ENCODE measurements at regions not wholly inside any gene's neighbourhood (a gene's known extent, or its start where the extent isn't known, plus 50 kb on each side); places are given as distances from the start of the nearest gene placed in this dataset.

DNA sequence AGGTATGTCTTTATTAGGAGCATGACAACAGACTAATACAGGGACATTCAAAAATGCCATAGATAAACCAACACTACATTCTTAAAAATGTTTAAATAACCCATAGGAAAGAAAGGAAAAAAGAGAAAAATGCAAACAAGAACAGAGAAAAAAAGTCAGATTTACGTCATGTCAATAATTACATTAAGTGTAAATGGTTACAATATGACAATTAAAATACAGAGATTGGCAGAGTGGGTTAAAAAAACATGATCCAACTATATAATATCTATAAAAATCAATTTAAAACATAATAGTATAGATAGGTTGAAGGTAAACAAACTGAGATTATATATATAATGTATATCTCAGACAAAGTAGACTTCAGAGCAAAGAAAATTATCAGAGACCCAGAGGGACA lies 255.8 kb downstream of the ANAPC1 start:
- H2BK5ac ChIP-seq (ENCODE audit: insufficient read length, low read length) = no peak overlapping the region
- no peak overlapping the region for H2BK12ac ChIP-seq (ENCODE audit: insufficient read length, low read depth, low read length)
- H4K91ac ChIP-seq (ENCODE audit: insufficient read length, low read depth, low read length) = no peak overlapping the region
- Mint-ChIP-seq H3K4me3 (no peak overlapping the region), H3K27ac (no peak overlapping the region), H3K9me3 (peaks cover 32 to 35% of the 10 kb centered on the region in 2 experiments), H3K27me3 (ENCODE audit: low read depth) (peaks cover 5% of the 10 kb centered on the region), H3K36me3 (ENCODE audit: insufficient read depth in 1 of 3, low read depth in 3 of 3) (peaks cover 6 to 34% (median 20%) of the 10 kb centered on the region in 3 experiments; a peak in 6 of 7 replicates), H3K4me1 (peaks cover 0 to 9% of the 10 kb centered on the region in 2 experiments; a peak in 2 of 4 replicates)
- no peak overlapping the region for H3K18ac ChIP-seq (ENCODE audit: insufficient read length, low read depth, low read length)
- H3K23me2 ChIP-seq (ENCODE audit: insufficient read length, low read depth, low read length, poor library complexity, severe bottlenecking) = no peaks in the 10 kb centered on the region
- H4K8ac ChIP-seq (replicated peaks; ENCODE audit: insufficient read length, low read depth, low read length) = no peak overlapping the region
- H3K27ac ChIP-seq (ENCODE audit: insufficient read length, low read depth, low read length) = no peak overlapping the region
- no peak overlapping the region for H2BK120ac ChIP-seq (ENCODE audit: low read depth, low read length, poor library complexity, severe bottlenecking)
- H2BK15ac ChIP-seq (ENCODE audit: low read depth, low read length) = no peak overlapping the region
- TF ChIP-seq, protein P1, sequence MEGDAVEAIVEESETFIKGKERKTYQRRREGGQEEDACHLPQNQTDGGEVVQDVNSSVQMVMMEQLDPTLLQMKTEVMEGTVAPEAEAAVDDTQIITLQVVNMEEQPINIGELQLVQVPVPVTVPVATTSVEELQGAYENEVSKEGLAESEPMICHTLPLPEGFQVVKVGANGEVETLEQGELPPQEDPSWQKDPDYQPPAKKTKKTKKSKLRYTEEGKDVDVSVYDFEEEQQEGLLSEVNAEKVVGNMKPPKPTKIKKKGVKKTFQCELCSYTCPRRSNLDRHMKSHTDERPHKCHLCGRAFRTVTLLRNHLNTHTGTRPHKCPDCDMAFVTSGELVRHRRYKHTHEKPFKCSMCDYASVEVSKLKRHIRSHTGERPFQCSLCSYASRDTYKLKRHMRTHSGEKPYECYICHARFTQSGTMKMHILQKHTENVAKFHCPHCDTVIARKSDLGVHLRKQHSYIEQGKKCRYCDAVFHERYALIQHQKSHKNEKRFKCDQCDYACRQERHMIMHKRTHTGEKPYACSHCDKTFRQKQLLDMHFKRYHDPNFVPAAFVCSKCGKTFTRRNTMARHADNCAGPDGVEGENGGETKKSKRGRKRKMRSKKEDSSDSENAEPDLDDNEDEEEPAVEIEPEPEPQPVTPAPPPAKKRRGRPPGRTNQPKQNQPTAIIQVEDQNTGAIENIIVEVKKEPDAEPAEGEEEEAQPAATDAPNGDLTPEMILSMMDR (conservative IDR thresholded peaks at IDR 0.05) = no peak
- no peaks in the 10 kb centered on the region for H3K27me3 ChIP-seq (ENCODE audit: insufficient read depth, low read length)
- H3K23ac ChIP-seq (ENCODE audit: insufficient read length, low read depth, low read length) = no peak overlapping the region
- H3K4me2 ChIP-seq (ENCODE audit: insufficient read depth, insufficient read length, low read length) = no peak overlapping the region
- no peak overlapping the region for H3K14ac ChIP-seq (ENCODE audit: insufficient read depth, low read length)
- H3T11ph ChIP-seq (ENCODE audit: low read length) = no peak overlapping the region
- no peaks in the 10 kb centered on the region for H4K20me1 ChIP-seq (ENCODE audit: control insufficient read depth, insufficient read depth, insufficient read length)
- no peak overlapping the region for H3K9ac ChIP-seq (ENCODE audit: extremely low read depth, insufficient read length, low read length)
- H3K56ac ChIP-seq (ENCODE audit: insufficient read length, low read depth, low read length) = no peak overlapping the region
- H3K79me2 ChIP-seq (ENCODE audit: insufficient read depth, low read length) = no peaks in the 10 kb centered on the region
- no peak overlapping the region for H4K5ac ChIP-seq (ENCODE audit: insufficient read length, low read depth, low read length)
- H2AK5ac ChIP-seq (ENCODE audit: insufficient read length, low read length) = no peak overlapping the region
- no peaks in the 10 kb centered on the region for H3K79me1 ChIP-seq (ENCODE audit: insufficient read depth, low read depth, low read length, poor library complexity, severe bottlenecking)
- no peak overlapping the region for H2BK20ac ChIP-seq (ENCODE audit: low read depth, low read length, poor library complexity, severe bottlenecking)
- H3K4ac ChIP-seq (ENCODE audit: low read depth, low read length) = no peak overlapping the region
- no peaks in the 10 kb centered on the region for H3K9me3 ChIP-seq (ENCODE audit: control insufficient read depth, low read depth, low read length)
- DNase-seq = no peak
- H2AFZ ChIP-seq (ENCODE audit: low read length) = no peak overlapping the region
- no peaks in the 10 kb centered on the region for H3K4me1 ChIP-seq (ENCODE audit: insufficient read depth, low read length)
- WGBS (ENCODE audit: extremely low coverage, insufficient read length, low lambda C conversion rate) = no CpG with 5 or more reads among the region's 1 CpG

Data from H9 (cell line).